Loucy (cell line): ENCODE measurements at regions not wholly inside any gene's neighbourhood (a gene's known extent, or its start where the extent isn't known, plus 50 kb on each side); places are given as distances from the start of the nearest gene placed in this dataset.

Experiments used
- H2AFZ ChIP-seq: fragments of 200-600 bp; sonication (generic); 2 replicates; pipeline ENCODE4 v1.6.0; 2016; ENCODE audit warnings: antibody characterized with exemption, mild to moderate bottlenecking, low read length, moderate library complexity
- H3F3A ChIP-seq: fragments of 200-600 bp; 2 replicates; pipeline ENCODE4 v1.6.0; 2016; ENCODE audit warnings: antibody characterized with exemption, low read depth, mild to moderate bottlenecking
- H3K27me3 ChIP-seq: fragments of 200-600 bp; sonication (generic); 2 replicates; pipeline ENCODE4 v1.6.1; 2014; ENCODE audit warnings: low read length, mild to moderate bottlenecking; ENCODE audit not compliant: insufficient read depth, poor library complexity, severe bottlenecking
- H3K36me3 ChIP-seq: fragments of 200-600 bp; sonication (generic); 2 replicates; pipeline ENCODE4 v1.6.1; 2016; ENCODE audit warnings: low read length; ENCODE audit not compliant: insufficient read depth
- H3K4me1 ChIP-seq: fragments of 200-600 bp; sonication (generic); 2 replicates; pipeline ENCODE4 v1.5.1; 2014; ENCODE audit warnings: low read length, mild to moderate bottlenecking; ENCODE audit not compliant: insufficient read depth, poor library complexity, severe bottlenecking
- H3K4me2 ChIP-seq: fragments of 200-600 bp; sonication (generic); 2 replicates; pipeline ENCODE4 v1.6.0; 2014; ENCODE audit warnings: antibody characterized with exemption, low read length, low read depth, mild to moderate bottlenecking; ENCODE audit not compliant: poor library complexity, severe bottlenecking
- H3K4me3 ChIP-seq: fragments of 200-600 bp; sonication (generic); 2 replicates; pipeline ENCODE4 v1.5.1; 2014; ENCODE audit warnings: low read length, mild to moderate bottlenecking, mixed read lengths; ENCODE audit not compliant: poor library complexity, severe bottlenecking
- H3K79me2 ChIP-seq: fragments of 200-600 bp; sonication (generic); 2 replicates; pipeline ENCODE4 v1.6.1; 2014; ENCODE audit warnings: low read length; ENCODE audit not compliant: insufficient read depth
- H3K9ac ChIP-seq: fragments of 200-600 bp; sonication (generic); 2 replicates; pipeline ENCODE4 v1.6.0; 2014; ENCODE audit warnings: mild to moderate bottlenecking, low read depth, low read length, moderate library complexity; ENCODE audit not compliant: poor library complexity, severe bottlenecking
- H3K9me2 ChIP-seq: fragments of 200-600 bp; sonication (generic); replicated peaks from 2 replicates; pipeline ENCODE4 v1.6.1; 2016; ENCODE audit warnings: low read depth, low read length, mixed read lengths
- H3K9me3 ChIP-seq: fragments of 200-600 bp; sonication (generic); 2 replicates; pipeline ENCODE4 v1.6.1; 2014; ENCODE audit warnings: mild to moderate bottlenecking, antibody characterized with exemption, low read length, low read depth; ENCODE audit not compliant: insufficient read depth
- H4K20me1 ChIP-seq: fragments of 200-600 bp; sonication (generic); 2 replicates; pipeline ENCODE4 v1.6.0; 2014; ENCODE audit warnings: antibody characterized with exemption, low read length, mild to moderate bottlenecking; ENCODE audit not compliant: insufficient read depth, poor library complexity, severe bottlenecking
- EZH2phosphoT487 ChIP-seq: fragments of 200-600 bp; IDR thresholded peaks from 2 replicates; pipeline ENCODE4 v1.6.1; 2018; ENCODE audit warnings: antibody characterized with exemption, mild to moderate bottlenecking, moderate library complexity, borderline replicate concordance
- TF ChIP-seq, protein P1 (sequence below): fragments of 200-600 bp; sonication (generic); conservative IDR thresholded peaks from 2 replicates; pipeline ENCODE4 v1.5.1; 2014; ENCODE audit warnings: mild to moderate bottlenecking, antibody characterized with exemption, low read length

DNA sequence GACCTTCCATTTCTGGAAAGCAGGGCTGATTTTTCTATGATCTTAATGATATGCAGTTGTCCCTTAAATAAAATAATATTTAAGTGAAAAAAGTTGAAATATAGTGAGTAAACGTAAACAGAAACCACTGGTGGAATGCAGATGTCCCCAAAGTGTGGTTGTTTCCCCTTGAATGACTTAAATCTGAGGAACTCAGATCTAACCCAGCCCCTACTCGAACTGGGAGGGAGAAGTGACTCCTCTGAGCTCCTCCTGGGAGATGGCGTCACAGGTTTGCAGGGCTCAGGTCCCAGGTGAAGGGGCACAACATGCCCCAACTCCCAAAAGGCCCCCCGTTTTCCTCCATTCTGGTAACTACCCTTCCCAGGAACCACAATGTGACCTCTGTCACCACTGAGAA is 142.8 kb downstream of the IRF8 start:
- Histone ChIP-seq H3K4me1 (peaks cover 8% of the 10 kb centered on the region), H3K36me3 (no peaks in the 10 kb centered on the region), H2AFZ (no peak overlapping the region), H3K9me2 (no peaks in the 10 kb centered on the region), H3K4me3 (no peak overlapping the region), H4K20me1 (no peaks in the 10 kb centered on the region), H3F3A (no peaks in the 10 kb centered on the region), H3K9me3 (no peaks in the 10 kb centered on the region), H3K4me2 (no peak overlapping the region), H3K9ac (no peak overlapping the region), H3K79me2 (no peaks in the 10 kb centered on the region), H3K27me3 (no peaks in the 10 kb centered on the region)
- TF ChIP-seq, protein P1, sequence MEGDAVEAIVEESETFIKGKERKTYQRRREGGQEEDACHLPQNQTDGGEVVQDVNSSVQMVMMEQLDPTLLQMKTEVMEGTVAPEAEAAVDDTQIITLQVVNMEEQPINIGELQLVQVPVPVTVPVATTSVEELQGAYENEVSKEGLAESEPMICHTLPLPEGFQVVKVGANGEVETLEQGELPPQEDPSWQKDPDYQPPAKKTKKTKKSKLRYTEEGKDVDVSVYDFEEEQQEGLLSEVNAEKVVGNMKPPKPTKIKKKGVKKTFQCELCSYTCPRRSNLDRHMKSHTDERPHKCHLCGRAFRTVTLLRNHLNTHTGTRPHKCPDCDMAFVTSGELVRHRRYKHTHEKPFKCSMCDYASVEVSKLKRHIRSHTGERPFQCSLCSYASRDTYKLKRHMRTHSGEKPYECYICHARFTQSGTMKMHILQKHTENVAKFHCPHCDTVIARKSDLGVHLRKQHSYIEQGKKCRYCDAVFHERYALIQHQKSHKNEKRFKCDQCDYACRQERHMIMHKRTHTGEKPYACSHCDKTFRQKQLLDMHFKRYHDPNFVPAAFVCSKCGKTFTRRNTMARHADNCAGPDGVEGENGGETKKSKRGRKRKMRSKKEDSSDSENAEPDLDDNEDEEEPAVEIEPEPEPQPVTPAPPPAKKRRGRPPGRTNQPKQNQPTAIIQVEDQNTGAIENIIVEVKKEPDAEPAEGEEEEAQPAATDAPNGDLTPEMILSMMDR = no peak
- TF ChIP-seq EZH2phosphoT487 = no peak

- no peaks in the 10 kb centered on the region for H3K27me3 ChIP-seq
- H3K4me3 ChIP-seq = no peak overlapping the region
- H3K4me1 ChIP-seq = peaks cover 8% of the 10 kb centered on the region
- H3K79me2 ChIP-seq = no peaks in the 10 kb centered on the region
- TF ChIP-seq, protein P1 = no peak
- no peak for TF ChIP-seq EZH2phosphoT487
- H3K4me2 ChIP-seq = no peak overlapping the region
- H4K20me1 ChIP-seq = no peaks in the 10 kb centered on the region
- H3K9me3 ChIP-seq = no peaks in the 10 kb centered on the region
- H3K36me3 ChIP-seq = no peaks in the 10 kb centered on the region
- no peaks in the 10 kb centered on the region for H3K9me2 ChIP-seq
- no peak overlapping the region for H2AFZ ChIP-seq
- no peak overlapping the region for H3K9ac ChIP-seq
- H3F3A ChIP-seq = no peaks in the 10 kb centered on the region
Measured at GRCh38 chr16:86042393-86042792, 143.4 kb downstream of the IRF8 start.

DNA sequence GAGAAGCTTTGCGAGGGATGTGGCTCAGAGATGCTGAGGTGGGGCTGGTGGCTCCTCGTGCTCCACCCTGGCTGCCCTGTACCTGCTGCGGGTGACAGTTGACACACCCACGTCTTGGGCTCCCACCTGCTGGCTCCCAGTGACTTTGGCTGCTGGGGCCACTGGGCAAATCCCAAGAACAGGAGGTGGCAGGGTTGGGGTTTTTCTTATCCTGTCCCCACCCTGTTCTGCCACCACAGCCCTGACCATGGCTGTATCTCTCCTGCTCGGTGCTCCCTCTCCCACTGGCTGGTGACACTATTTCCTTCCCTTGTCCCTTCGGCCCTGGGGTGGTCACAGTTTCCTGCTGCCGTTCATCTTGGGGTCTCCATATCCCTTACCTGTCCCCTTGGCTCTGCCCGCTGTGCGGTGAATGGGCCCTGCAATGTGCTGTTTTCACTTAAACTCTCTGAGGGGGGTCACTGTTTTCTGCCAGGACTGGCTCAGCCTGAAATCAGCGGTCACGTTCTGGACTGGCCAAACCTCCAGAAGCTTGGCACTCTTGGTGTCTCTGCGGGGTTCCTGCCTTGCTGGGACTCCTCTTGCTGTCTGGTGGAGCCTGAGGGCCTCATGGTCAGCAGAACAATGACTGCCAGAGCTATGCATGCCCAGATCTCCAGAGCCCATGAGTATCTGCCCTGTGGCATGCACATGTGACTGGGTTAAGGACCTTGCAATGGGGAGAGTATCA is 144.2 kb downstream of the IRF8 start:
- Histone ChIP-seq H3K36me3 (no peaks in the 10 kb centered on the region), H3K4me3 (no peak overlapping the region), H3K27me3 (no peaks in the 10 kb centered on the region), H3K9me3 (no peaks in the 10 kb centered on the region), H3K9ac (no peak overlapping the region), H3K4me1 (peaks cover 8% of the 10 kb centered on the region), H3K79me2 (no peaks in the 10 kb centered on the region), H3K4me2 (no peak overlapping the region), H2AFZ (no peak overlapping the region), H4K20me1 (no peaks in the 10 kb centered on the region), H3F3A (no peaks in the 10 kb centered on the region), H3K9me2 (no peaks in the 10 kb centered on the region)
- no peak for TF ChIP-seq EZH2phosphoT487
- TF ChIP-seq, protein P1 = no peak
